ENCODE measurements at regions not wholly inside any gene's neighbourhood (a gene's known extent, or its start where the extent isn't known, plus 50 kb on each side); places are given as distances from the start of the nearest gene placed in this dataset.

- TF ChIP-seq CTCF (IDR thresholded peaks at IDR 0.05) (no peak), POLR2A (IDR thresholded peaks at IDR 0.05) (no peak)
These were observed 355.1 kb downstream of the PAX1 start for GRCh38 chr20:22060610-22061009.

Measured in body of pancreas (tissue), 4 donors.